ENCODE measurements at regions not wholly inside any gene's neighbourhood (a gene's known extent, or its start where the extent isn't known, plus 50 kb on each side); places are given as distances from the start of the nearest gene placed in this dataset.

DNA sequence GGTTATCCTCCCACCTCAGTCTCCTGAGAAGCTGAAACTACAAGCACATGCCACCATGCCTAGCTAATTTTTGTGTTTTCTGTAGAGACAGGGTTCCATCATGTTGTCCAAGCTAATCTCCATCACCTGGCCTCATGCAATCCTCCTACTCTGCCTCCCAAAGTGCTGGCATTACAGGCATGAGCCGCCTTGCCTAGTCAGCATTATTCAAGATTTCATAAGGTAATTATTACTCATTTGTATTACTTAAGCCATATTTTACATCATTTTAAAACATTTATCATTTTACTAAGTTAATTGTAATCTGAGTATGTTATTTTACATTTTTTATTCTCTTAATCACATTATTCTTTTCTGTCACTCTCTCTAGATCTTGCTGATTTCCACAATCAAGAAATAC, 1575.6 kb downstream of the NCAM2 start:
- DNase-seq (ENCODE audit: low spot score): no peak

DNA sequence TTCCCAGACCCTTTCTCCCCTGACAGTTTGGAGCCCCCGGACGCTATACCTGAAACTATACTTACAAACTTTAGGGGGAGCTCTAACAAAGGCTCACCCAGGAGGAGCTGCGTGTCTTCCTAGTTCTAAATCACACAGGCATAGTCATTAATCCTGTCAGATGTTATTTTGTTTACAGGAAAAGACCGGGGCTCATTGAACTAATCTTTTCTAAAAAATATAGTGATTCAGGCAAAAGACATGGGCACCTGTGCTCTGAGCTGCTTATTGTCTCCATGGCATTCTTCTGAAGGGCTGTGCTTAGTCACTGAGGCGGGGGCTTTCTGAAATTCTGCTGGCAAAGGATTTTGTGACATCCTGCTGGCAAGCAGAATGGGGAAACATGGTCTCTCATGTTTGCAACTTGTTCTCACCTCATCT, 1577.0 kb downstream of the NCAM2 start:
- no peak for DNase-seq (ENCODE audit: low spot score)

GRCh38 chr21:22579741-22580140, 1581.5 kb downstream of the NCAM2 start:
- DNase-seq (ENCODE audit: low spot score): no peak

- no peak for DNase-seq (ENCODE audit: low spot score)
Measured at GRCh38 chr21:22582026-22582425, 1583.8 kb downstream of the NCAM2 start.

DNA sequence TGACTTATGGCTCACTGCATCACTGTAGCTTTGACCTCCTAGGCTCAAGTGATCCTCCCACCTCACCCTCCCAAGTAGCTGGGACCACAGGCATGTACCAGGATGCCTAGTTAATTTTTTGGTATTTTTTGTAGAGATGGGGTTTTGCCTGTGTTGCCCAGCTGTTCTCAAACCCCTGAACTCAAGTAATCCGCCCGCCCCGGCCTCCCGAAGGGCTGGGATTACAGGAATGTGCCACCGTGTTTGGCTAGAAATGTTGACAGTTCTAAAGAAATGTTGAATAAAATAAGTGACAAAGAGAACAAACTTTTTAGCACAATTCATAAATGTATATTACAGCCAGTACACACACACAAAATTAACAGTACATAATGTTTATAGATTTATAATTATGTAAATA, 1586.1 kb downstream of the NCAM2 start:
- DNase-seq (ENCODE audit: low spot score): no peak

DNA sequence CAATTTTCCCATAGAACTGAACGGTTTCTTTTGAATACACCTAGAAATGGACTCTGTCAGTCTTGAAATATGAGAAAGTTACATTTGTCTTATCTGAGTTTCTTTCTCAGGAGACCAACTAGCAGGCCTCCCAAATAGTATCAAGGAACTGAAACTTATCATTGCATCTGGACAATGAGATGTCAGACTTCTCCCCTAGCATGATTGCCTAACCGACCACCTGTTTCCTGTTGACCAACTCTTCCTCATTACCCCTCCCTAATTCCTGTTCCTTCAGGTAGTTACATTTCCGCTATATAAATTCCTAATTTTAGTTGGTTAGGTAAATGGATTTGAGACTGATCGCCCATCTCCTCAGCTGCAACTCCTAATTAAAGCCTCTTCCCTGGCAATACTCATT, 1587.3 kb downstream of the NCAM2 start:
- no peak for DNase-seq (ENCODE audit: low spot score)

DNA sequence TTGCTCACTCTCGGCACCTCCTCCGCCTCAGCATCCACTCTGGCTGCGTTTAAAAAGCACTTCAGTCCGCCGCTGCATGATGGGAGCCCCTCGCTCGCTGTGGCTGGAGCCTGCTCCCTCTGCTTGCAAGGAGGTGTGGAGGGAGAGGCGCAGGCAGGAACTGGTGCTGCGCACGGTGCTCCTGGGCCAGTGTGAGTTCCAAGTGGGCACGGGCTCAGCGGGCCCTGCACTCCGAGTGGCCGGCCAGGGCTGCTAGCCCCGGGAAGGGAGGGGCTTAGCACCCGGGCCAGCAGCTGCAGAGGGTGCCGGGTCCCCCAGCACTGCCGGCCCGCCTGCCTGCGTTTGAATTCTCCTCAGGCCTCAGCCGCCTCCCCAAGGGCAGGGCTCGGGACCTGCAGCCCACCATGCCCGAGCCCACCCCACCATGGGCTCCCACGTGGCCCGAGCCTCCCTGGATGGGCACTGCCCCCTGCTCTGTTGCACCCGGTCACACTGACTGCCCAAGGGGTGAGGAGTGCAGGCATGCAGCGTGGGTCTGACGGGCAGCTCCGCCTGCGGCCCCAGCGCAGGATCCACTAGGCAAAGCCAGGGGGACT, 1599.5 kb downstream of the NCAM2 start:
- DNase-seq (ENCODE audit: low spot score): no peak

- DNase-seq (ENCODE audit: low spot score): no peak
Measured at GRCh38 chr21:22609802-22610201, 1611.6 kb downstream of the NCAM2 start.

- no peak for DNase-seq (ENCODE audit: low spot score)
Measured at GRCh38 chr21:22627911-22628310, 1629.7 kb downstream of the NCAM2 start.

DNA sequence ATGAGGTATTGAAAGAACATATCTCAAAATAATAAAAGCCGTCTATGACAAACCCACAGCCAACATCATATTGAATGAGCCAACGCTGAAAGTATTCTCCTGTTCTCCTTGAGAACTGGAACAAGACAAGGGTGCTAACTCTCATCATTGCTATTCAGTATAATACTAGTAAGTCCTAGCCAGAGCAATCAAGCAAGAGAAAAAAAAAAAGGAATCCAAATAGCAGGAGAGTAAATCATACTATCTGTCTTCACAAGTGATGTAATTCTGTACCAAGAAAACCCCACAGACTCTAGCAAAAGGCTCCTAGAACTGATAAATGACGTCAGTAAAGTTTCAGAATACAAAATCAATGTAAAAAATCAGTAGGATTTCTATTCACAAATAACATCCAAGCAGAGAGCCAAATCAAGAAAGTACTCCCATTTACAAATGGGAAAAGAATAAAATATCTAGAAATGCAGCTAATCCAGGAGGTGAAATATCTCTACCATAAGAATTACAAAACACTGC, 1632.8 kb downstream of the NCAM2 start:
- DNase-seq (ENCODE audit: low spot score): no peak

- no peak for DNase-seq (ENCODE audit: low spot score)
Measured at GRCh38 chr21:22632176-22632575, 1634.0 kb downstream of the NCAM2 start.

GRCh38 chr21:22649246-22649645, 1651.0 kb downstream of the NCAM2 start:
- no peak for DNase-seq (ENCODE audit: low spot score)

DNA sequence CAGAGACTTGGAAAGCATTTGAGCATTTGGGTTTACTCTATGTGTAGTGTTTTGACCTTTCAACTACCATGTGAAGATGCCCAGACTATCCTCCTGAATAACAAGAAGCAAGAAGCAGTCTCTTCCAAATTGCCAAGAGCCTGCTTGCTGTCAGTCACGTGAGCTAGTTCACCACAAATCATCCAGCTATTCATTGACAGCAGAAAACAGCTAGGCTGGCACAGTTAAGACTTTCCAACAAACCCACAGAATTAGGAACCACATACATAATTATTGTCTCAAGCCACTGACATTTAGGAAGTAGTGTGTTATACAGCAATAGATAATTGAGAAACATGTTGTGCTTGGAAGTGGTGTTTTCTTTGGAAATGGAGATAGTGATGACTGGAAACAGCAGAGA, 1652.0 kb downstream of the NCAM2 start:
- no peak for DNase-seq (ENCODE audit: low spot score)

DNA sequence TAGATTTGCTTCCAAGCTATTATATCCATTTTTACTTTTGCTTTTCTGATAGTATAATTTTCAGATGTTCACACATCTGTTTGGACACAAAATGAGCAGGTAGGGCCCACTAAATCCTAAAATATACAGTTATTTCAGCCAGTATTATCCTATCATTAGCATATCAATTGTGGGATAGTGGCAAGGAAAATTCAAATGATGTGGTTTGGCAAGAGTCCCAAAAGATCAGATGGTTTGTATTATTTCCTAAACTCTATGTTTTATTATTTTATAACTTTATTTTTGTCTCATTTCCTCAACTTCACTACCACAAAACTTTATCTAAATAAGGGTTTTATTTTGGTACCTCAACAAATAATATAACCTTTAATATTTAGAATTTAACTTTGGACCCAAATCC, 1659.6 kb downstream of the NCAM2 start:
- no peak for DNase-seq (ENCODE audit: low spot score)

GRCh38 chr21:22670148-22670547, 1671.9 kb downstream of the NCAM2 start:
- DNase-seq (ENCODE audit: low spot score): no peak

- no peak for DNase-seq (ENCODE audit: low spot score)
Measured at GRCh38 chr21:22679207-22679606, 1681.0 kb downstream of the NCAM2 start.

DNA sequence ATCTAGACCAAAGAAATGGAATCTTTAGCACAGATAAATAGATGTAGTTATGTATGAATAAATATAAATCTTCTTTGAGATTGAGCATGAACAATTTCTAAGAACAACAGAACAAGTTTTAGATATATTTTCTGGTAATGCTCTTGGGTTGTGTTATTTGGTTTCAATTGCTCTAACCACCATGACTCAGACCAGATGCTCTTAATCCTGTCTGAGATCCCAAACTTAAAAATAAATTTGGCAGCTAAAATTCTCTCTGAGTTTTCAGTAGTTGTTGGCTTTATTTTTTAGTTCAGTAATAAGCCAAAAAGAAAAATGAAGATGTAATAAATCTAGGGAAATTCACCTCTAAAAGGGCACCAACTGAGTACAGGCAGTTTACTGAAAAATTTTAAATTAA, 1693.4 kb downstream of the NCAM2 start:
- DNase-seq (ENCODE audit: low spot score): no peak

- DNase-seq (ENCODE audit: low spot score): no peak
Measured at GRCh38 chr21:22703521-22703920, 1705.3 kb downstream of the NCAM2 start.

DNA sequence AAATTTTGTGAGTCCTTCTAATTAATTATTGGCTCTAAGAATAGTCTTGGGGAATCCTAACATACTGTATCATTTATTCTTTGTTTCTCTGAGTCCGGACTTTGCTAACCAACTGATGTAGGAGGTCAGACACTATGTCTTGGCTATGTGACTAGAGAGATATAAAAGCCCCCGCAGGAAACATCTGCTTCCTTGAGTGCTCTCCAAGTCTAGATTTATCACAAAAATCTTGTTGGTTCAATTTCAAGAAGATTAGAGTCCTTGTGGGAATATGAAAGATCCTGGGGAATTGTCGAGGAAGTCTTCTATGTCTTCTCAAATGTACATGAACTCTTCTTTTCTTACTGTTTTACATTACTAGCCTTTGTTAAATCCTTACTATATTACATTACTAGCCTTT, 1712.5 kb downstream of the NCAM2 start:
- DNase-seq (ENCODE audit: low spot score): no peak

- DNase-seq (ENCODE audit: low spot score): no peak
Measured at GRCh38 chr21:22711636-22712035, 1713.4 kb downstream of the NCAM2 start.

DNA sequence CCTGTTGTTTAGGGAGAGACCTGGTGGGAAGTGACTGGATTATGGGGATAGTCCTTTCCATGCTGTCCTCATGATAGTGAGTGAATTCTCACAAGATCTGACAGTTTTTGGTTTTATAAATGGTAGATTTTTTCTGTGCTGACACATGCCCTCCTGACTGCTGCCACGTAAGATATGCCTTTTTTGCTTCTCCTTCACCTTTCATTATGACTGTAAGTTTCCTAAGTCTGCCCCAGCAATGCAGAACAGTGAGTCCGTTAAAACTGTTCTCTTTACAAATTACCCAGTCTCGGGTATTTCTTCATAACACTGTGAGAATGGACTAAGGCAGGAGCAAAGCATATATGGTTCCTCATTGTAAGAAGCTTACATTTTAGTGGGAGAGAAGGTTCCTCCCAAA, 1727.2 kb downstream of the NCAM2 start:
- DNase-seq (ENCODE audit: low spot score): no peak

DNA sequence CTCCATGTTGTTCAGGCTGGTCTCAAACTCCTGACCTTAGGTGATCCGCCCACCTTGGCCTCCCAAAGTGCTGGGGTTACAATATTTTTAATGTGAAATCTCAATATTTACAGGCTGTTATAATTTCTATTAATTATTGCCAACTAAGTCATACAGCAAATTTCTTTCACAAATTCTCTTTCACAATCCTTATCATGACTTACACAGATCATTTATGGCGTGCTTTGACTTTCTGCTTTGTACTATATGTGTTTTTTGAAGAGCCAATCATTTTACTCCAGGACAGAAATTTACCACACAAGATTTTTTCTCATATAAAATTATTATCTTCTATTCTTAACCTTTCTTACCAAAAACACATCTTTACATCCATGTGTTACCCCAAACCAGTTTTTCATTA, 1729.9 kb downstream of the NCAM2 start:
- DNase-seq (ENCODE audit: low spot score): no peak

DNA sequence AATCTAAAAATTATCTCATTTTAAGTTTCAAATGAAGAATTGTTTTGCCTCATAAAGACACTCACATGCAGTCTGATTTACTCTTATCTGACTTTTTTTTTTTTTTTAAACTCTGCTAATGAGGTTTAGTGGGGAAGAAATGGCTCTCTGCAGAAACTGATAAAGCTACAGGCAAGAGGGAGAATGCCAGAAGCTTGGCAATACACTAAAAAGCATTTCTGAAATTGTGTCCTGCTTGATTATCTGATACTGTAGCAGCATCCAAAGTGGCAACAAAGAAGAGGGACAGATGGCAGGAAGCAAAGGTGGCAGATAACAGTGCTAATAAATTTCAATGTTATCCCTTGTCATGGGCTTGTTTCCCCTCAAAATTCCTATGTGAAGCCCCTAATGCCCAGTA, 1744.9 kb downstream of the NCAM2 start:
- no peak for DNase-seq (ENCODE audit: low spot score)

DNA sequence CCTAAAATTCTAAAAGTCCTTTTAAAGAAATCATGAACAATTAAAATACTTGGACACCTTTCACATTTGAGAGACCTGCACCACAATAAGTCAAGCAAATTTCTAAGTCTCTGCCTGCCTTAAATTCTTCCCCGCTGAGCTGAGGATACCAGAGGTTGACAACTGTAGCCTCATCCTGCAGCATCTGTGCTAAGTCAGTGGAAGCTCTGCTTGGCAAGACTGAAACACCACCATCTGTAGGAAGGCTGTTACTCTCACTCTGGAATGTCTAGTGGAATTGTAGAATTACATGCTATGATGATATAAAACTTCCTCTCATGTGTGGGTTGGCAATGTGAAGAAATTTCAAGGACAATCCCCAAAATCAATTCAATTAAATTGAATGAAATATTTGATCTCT, 1756.5 kb downstream of the NCAM2 start:
- no peak for DNase-seq (ENCODE audit: low spot score)

GRCh38 chr21:22758478-22758877, 1760.3 kb downstream of the NCAM2 start:
- no peak for DNase-seq (ENCODE audit: low spot score)

Measured in LoVo (cell line).